AG04449 (cell line): ENCODE measurements at regions not wholly inside any gene's neighbourhood (a gene's known extent, or its start where the extent isn't known, plus 50 kb on each side); places are given as distances from the start of the nearest gene placed in this dataset.

ENCODE experiments used
- CTCF ChIA-PET: fragments of 350-600 bp; formaldehyde crosslinking; extraction: SDS; loops from one replicate; lab custom pipeline; 2021; ENCODE audit warnings: antibody characterized with exemption; lab: Yijun Ruan, JAX
- POLR2A ChIA-PET: fragments of 400-600, 350-600 bp; formaldehyde crosslinking; extraction: SDS; loops from one replicate; lab custom pipeline; 2020; ENCODE audit warnings: antibody characterized with exemption, inconsistent platforms; lab: Yijun Ruan, JAX
- DNase-seq: peaks from one replicate; pipeline ENCODE4 v3.0.0-alpha.2; 2010; ENCODE audit warnings: low read depth, low spot score
- H3K4me3 ChIP-seq: 2 replicates; pipeline ENCODE4 v1.5.1; 2011; ENCODE audit warnings: low read depth, mild to moderate bottlenecking, control low read depth, low read length
- TF ChIP-seq, protein P1 (sequence below): IDR thresholded peaks from one replicate; pipeline ENCODE4 v1.5.1; 2011; ENCODE audit warnings: mild to moderate bottlenecking, moderate library complexity, low read length, control low read depth, inconsistent platforms; ENCODE audit not compliant: insufficient read depth; ENCODE audit errors: missing control alignments

DNA sequence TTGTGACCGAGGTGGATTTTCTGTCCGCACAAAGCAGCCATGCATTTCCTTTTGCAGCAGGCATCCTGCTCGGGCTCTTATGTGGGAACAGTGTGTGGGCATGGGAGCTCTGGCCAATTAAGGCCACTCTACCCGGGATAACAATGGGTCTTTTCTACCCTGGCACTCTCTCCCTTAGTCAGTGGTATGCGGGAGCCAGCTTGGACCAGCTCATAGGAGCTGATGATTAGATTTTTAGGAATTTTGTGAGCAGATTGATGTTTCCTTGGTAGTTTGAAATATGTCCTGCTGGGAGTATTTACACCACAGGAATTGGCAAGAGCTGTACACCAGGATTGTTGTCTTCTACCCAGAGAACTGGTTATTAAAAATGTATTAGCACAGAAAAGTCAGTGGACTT is 89.3 kb downstream of the SPP2 start:
- DNase-seq, result no peak
- CTCF ChIA-PET, result interaction anchor here (0.8 to 5.6 kb wide), 7 partner anchors 18 to 362 kb away, joined by 3 to 63 read pairs (median 3); partner anchors contain the start of gene ARL4C
- TF ChIP-seq, protein P1, sequence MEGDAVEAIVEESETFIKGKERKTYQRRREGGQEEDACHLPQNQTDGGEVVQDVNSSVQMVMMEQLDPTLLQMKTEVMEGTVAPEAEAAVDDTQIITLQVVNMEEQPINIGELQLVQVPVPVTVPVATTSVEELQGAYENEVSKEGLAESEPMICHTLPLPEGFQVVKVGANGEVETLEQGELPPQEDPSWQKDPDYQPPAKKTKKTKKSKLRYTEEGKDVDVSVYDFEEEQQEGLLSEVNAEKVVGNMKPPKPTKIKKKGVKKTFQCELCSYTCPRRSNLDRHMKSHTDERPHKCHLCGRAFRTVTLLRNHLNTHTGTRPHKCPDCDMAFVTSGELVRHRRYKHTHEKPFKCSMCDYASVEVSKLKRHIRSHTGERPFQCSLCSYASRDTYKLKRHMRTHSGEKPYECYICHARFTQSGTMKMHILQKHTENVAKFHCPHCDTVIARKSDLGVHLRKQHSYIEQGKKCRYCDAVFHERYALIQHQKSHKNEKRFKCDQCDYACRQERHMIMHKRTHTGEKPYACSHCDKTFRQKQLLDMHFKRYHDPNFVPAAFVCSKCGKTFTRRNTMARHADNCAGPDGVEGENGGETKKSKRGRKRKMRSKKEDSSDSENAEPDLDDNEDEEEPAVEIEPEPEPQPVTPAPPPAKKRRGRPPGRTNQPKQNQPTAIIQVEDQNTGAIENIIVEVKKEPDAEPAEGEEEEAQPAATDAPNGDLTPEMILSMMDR, result no peak
- POLR2A ChIA-PET, result no interaction called here
- H3K4me3 ChIP-seq, result no peak overlapping the region

DNA sequence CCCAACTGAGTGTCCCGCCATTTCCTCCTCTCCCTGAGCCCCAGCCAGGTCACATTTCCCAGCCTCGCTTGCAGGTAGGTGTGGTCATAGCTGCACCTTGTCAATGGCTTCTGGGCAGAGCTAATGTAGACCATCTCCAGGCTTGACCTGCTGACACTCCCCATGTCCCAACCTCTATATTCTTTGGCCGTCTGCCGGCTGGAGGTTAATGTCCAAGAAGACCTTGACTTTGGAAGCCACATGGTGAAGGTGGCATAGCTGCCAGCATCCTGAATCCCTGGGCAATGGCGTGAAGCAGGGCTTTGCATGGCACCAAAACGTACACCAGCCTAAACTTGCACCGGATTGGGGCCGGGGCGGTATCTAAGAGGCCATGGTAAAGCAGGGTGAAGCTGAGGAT is 88.3 kb downstream of the SPP2 start:
- TF ChIP-seq, protein P1, result no peak
- no peak for DNase-seq
- POLR2A ChIA-PET, result no interaction called here
- CTCF ChIA-PET, result interaction anchor here (1.0 to 5.6 kb wide), 10 partner anchors 119 to 412 kb away, joined by 3 to 63 read pairs (median 4); partner anchors contain the start of gene ARL4C
- H3K4me3 ChIP-seq, result no peak overlapping the region

DNA sequence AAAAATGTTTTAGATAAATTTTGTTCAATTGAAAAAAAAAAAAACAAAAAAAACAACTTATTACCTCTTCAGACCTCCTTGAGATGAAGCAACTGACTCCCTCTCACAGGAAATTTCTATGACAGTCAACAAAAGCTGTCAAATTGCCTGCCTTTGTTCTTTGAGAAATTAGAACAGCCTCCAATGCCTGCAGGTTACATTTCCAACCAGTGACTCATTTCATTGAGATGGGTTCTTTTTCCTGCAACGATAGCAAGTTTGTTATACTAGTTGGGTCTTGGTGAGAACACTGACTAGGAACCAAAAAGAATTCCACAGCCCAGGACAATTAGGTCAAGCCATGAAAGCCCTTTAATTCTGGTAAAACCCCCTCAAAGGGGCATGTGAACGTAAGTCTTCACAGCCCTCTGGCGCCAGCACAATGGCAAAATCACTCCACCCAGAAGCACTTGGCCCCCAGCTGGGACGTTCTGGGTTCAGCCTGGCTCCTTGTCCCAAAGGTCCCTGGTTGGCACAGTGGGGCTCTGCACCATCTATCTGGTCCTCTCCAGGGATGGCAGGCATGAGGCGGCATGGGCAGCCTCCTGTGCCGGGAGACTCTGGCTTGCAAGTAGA is 87.0 kb downstream of the SPP2 start:
- H3K4me3 ChIP-seq, result no peak overlapping the region
- TF ChIP-seq, protein P1, result no peak
- ChIA-PET CTCF (interaction anchor here (0.7 to 5.6 kb wide), 13 partner anchors 8 to 414 kb away, joined by 3 to 63 read pairs (median 15); partner anchors contain the start of gene ARL4C), POLR2A (no interaction called here)
- DNase-seq, result no peak

DNA sequence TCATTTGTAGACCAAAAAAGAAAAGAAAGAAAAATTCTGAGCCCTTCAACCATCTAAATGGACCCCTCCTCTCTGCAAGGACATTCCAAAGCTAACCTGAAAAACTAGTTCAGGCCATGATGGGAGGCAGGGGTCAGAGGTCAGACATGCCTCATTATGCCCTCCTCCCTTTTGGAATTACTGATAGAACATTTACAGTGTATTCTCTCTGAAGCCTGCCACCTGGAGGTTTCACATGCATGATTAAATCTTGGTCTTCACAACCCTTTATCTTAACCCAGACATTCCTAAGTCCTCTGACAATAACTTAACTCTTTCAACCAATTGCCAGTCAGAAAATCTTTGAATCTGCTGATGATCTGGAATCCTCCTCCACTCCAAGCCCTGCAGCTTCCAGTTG is 86.0 kb downstream of the SPP2 start:
- no peak overlapping the region for H3K4me3 ChIP-seq
- no peak for DNase-seq
- ChIA-PET POLR2A (no interaction called here), CTCF (interaction anchor here (0.5 to 5.6 kb wide), 30 partner anchors 9 to 981 kb away, joined by 3 to 63 read pairs (median 8); partner anchors contain the start of gene ARL4C)
- TF ChIP-seq, protein P1, result no peak

DNA sequence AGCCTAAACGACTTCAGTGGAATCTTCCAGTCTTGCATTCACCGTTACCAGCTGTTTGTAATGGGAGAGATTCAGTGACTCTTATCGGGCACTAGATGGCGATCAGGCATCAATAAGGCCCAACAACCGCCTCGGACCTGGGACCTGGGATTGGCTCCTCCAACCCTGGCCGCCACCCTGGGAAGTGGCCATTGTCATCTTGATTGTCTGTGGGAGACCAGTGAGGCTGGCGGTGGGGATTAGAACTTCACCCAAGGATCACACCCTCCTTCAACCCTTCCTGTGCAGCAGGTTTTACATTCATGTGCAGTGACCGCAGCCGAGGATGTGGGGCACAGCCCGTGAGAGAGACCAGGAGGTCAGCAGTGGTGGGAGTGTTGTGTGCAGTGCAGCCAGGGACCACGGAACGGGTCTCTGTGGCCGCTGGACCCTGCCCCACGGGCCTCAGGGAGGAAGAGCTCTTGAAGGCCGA is 85.3 kb downstream of the SPP2 start:
- TF ChIP-seq, protein P1, result peak; percentile 72
- POLR2A ChIA-PET, result interaction anchor here (0.6 kb wide), 1 partner anchor 360 kb away, joined by 3 read pairs; no protein-coding TSS in a partner anchor
- DNase-seq, result peak; percentile 31
- CTCF ChIA-PET, result interaction anchor here (0.5 to 5.6 kb wide), 57 partner anchors 10 to 982 kb away, joined by 3 to 63 read pairs (median 4); partner anchors contain the start of gene ARL4C
- H3K4me3 ChIP-seq, result no peak overlapping the region

DNA sequence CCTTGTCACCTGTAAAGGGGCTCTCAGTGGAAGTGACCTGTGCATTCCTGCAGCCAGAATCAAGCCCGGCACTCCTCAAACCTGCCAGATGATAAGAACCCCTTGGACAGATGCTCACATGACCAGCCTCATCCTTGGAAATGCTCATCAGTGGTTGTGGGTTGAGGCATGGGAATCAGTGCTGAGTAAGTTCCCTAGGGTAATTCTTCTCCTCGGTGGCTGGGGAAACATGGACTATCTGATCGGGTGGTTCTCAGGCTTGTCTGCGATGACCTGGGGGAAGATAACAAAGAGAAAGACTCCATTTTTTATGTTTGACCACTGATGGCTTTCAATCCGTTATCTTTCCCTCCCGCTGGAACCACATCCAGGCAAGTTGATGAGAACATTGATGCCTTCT is 84.0 kb downstream of the SPP2 start:
- DNase-seq, result no peak
- H3K4me3 ChIP-seq, result no peak overlapping the region
- ChIA-PET POLR2A (no interaction called here), CTCF (interaction anchor here (1.0 to 4.7 kb wide), 8 partner anchors 117 to 413 kb away, joined by 3 to 41 read pairs (median 8); partner anchors contain the start of gene ARL4C)
- TF ChIP-seq, protein P1, result no peak
